ENCODE measurements at regions not wholly inside any gene's neighbourhood (a gene's known extent, or its start where the extent isn't known, plus 50 kb on each side); places are given as distances from the start of the nearest gene placed in this dataset.

DNA sequence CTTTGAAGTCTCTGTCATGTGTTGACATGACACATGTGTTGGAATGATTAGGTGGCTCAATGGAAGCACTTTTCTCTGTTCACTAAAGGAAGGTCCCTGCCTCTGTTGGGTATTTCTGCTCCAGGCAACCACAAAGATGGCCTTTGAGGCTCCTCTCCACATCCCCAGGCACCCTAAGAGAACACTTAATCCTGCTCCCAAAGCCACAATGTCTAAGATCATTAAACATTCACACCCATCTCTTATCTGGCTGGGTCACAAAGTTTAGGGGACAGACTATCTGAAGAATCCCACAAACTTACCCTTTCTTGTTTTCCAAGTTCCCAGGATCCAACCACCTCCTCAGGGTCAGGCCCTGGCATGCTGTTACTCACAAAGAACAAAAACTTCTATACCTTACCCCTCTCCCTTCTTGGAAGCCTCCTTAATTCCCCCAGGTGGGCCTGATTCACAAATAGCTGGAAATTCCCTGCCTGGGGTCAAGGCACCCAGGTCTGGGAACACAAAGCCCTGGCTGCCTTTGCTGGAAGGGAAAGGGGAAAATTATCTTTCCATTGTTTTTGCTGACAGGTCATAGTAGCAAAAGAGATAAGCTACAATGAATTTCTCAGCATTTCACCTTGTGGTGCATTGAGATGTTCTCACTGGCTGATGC is 333.7 kb downstream of the PCNX1 start:
- DNase-seq, result no peak
- H3K9ac ChIP-seq (ENCODE audit: low read depth in 2 of 2, low read length in 2 of 2), result no peak overlapping the region
- TF ChIP-seq, protein P1, sequence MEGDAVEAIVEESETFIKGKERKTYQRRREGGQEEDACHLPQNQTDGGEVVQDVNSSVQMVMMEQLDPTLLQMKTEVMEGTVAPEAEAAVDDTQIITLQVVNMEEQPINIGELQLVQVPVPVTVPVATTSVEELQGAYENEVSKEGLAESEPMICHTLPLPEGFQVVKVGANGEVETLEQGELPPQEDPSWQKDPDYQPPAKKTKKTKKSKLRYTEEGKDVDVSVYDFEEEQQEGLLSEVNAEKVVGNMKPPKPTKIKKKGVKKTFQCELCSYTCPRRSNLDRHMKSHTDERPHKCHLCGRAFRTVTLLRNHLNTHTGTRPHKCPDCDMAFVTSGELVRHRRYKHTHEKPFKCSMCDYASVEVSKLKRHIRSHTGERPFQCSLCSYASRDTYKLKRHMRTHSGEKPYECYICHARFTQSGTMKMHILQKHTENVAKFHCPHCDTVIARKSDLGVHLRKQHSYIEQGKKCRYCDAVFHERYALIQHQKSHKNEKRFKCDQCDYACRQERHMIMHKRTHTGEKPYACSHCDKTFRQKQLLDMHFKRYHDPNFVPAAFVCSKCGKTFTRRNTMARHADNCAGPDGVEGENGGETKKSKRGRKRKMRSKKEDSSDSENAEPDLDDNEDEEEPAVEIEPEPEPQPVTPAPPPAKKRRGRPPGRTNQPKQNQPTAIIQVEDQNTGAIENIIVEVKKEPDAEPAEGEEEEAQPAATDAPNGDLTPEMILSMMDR (IDR thresholded peaks at IDR 0.05), result no peak
- intact Hi-C loops (cut with DNase I), result no loop called here
- H3K4me1 ChIP-seq, result no peaks in the 10 kb centered on the region
- no peaks in the 10 kb centered on the region for H3K9me3 ChIP-seq
- H3K36me3 ChIP-seq, result no peaks in the 10 kb centered on the region
- H3K27me3 ChIP-seq, result no peaks in the 10 kb centered on the region
- no peak overlapping the region for H3K27ac ChIP-seq
- no peak overlapping the region for H3K4me3 ChIP-seq

DNA sequence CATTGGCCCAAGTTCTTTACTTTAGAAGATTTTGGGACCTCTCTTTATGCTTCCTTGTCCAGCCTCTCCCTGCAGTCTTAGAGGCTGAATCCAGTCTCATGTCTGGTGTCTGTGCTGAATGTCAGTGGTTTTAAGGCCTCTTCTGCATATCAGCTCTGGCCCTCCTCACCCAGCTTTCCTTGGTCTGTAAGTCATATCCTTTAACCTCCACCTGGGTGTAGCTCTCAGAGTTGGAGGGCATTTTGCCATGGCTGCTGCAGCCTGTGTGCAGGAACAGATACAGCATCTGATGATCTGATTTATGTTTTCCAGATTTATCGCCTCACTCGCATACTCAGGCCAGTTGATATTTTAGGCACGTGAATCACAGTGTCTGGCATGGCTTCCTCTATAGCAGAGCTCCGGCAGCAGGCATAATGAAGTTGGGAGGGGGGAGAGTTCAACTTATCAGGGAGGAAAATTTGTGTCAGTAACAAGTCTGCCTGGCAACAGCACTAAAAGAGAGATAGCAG is 335.0 kb downstream of the PCNX1 start:
- no peak for DNase-seq
- no peaks in the 10 kb centered on the region for H3K36me3 ChIP-seq
- H3K27ac ChIP-seq, result no peak overlapping the region
- H3K27me3 ChIP-seq, result no peaks in the 10 kb centered on the region
- no peak overlapping the region for H3K9ac ChIP-seq (ENCODE audit: low read depth in 2 of 2, low read length in 2 of 2)
- H3K4me3 ChIP-seq, result no peak overlapping the region
- TF ChIP-seq, protein P1 (IDR thresholded peaks at IDR 0.05), result no peak
- no peaks in the 10 kb centered on the region for H3K9me3 ChIP-seq
- no peaks in the 10 kb centered on the region for H3K4me1 ChIP-seq
- intact Hi-C loops (cut with DNase I), result no loop called here

DNA sequence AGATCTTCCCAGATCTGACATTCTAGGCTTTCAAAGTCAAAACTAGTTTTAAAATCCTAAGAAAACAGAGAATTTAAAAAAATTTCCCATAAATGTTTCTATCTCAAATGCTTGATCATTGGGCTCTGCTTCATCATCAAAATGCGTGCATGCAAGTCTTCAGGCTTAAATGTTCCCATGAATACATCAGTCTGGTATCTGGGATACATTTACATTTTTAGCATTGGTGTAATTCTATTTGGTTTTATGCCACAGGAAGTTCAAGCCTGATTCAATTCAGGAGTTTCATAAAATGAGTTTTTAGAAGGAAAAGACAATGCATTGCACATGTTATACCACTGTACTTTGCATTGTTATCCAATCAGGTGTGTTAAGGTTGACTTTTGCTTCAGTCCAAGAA is 336.4 kb downstream of the PCNX1 start:
- intact Hi-C loops (cut with DNase I), result no loop called here
- no peaks in the 10 kb centered on the region for H3K4me1 ChIP-seq
- TF ChIP-seq, protein P1 (IDR thresholded peaks at IDR 0.05), result no peak
- no peaks in the 10 kb centered on the region for H3K27me3 ChIP-seq
- no peak for DNase-seq
- no peak overlapping the region for H3K9ac ChIP-seq (ENCODE audit: low read depth in 2 of 2, low read length in 2 of 2)
- no peak overlapping the region for H3K4me3 ChIP-seq
- no peak overlapping the region for H3K27ac ChIP-seq
- no peaks in the 10 kb centered on the region for H3K36me3 ChIP-seq
- H3K9me3 ChIP-seq, result no peaks in the 10 kb centered on the region

DNA sequence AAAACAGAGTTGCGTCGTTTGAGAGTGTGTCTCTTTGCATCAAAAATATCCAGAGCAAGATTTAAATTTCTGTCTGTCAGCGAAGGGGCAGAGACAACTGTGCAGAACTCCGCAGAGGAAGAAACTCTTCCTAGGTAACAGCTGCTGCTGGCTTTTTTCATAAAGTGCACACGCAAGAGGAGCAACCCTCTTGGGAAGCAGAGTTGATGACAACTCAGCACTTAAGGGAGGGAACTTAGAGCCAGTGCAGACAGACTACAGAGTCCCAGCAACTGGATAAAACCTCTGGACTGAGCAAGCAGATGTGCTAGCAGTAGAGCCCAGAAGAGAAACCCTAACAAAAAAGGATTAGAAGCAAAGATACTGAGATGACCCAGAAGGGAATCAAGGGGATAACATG is 337.1 kb downstream of the PCNX1 start:
- H3K9ac ChIP-seq (ENCODE audit: low read depth in 2 of 2, low read length in 2 of 2), result no peak overlapping the region
- no peaks in the 10 kb centered on the region for H3K27me3 ChIP-seq
- no peak overlapping the region for H3K4me3 ChIP-seq
- no peaks in the 10 kb centered on the region for H3K36me3 ChIP-seq
- H3K27ac ChIP-seq, result no peak overlapping the region
- H3K9me3 ChIP-seq, result no peaks in the 10 kb centered on the region
- intact Hi-C loops (cut with DNase I), result no loop called here
- no peaks in the 10 kb centered on the region for H3K4me1 ChIP-seq
- DNase-seq, result no peak
- TF ChIP-seq, protein P1 (IDR thresholded peaks at IDR 0.05), result no peak

DNA sequence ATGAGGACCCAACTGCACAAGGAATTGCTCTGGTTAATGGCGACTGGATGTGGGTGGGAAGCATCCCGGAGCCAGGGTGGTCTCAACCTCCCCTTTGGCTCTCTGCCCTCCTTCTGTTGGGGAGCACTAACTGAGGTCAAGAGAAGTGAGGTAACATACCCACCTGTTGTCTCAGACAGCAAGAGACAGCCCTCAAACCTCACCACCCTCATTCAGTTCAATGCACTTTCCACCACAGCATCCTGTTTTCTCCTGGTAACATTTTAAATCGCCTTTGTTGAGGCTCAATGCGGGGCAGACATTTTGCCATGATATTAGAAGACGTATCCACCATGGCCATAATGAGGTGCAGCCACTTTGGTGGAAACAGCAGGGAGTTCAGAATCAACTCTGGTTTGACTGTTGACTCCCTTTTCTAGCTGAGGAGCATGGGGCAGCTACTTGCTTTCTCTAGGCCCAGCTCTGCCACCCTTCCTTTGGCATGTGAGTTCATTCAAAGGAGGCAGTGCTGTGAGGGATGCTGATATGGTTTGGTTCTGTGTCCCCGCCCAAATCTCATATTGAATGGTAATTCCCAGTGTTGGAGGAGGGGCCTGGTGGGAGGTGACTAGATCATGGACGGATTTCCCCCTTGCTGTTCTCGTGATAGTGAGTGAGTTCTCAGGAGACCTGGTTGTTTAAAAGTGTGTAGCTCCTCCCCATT is 338.6 kb downstream of the PCNX1 start:
- H3K27me3 ChIP-seq, result no peaks in the 10 kb centered on the region
- no peak overlapping the region for H3K9ac ChIP-seq (ENCODE audit: low read depth in 2 of 2, low read length in 2 of 2)
- DNase-seq, result no peak
- H3K4me3 ChIP-seq, result no peak overlapping the region
- intact Hi-C loops (cut with DNase I), result no loop called here
- H3K36me3 ChIP-seq, result no peaks in the 10 kb centered on the region
- H3K27ac ChIP-seq, result no peak overlapping the region
- TF ChIP-seq, protein P1 (IDR thresholded peaks at IDR 0.05), result no peak
- H3K4me1 ChIP-seq, result no peaks in the 10 kb centered on the region
- no peaks in the 10 kb centered on the region for H3K9me3 ChIP-seq

All from colonic mucosa (tissue), 4 donors.